NT2/D1 (cell line): ENCODE measurements at regions not wholly inside any gene's neighbourhood (a gene's known extent, or its start where the extent isn't known, plus 50 kb on each side); places are given as distances from the start of the nearest gene placed in this dataset.

Source experiments
- SUZ12 ChIP-seq: IDR thresholded peaks from 2 replicates; pipeline ENCODE4 v1.6.1; 2011; ENCODE audit not compliant: insufficient read length, insufficient read depth; ENCODE audit errors: extremely low read depth
- ZNF274 ChIP-seq: IDR thresholded peaks from 2 replicates; pipeline ENCODE4 v1.6.1; 2011; ENCODE audit warnings: mild to moderate bottlenecking, low read depth, low read length

DNA sequence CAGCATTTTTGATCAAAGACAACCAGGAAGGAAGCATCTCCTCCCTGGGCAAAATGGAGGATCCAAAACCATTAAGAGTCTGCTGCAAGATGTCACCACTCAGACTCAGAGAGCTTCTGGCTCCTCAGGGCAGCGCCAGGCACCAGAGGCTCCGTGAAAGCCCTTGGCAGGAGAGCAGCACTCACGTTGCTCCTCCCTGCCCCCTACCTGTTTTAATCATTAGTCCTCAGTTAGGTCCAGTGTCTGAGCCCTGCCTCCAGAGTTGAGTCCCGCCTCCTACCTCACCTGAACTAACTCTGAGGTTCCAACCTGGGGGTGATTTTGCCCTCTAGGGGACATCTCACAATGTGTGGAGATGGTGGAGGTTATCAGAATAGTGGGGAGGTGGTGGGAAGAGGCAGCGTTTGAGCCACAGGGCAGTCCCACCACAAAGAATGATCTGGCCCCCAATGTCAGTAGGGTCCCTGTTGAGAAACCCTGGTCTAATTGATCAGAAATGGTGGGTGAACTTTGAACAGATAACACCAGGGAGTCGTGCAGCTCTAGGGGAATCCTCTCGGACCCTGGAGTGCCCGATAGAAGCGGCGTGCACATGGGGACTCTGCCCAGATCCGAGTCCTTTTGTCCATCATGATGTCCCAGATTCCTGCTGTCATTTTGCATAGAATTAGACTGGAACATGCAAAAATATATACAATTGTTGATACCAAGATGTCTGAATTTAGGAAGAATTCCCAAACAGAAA is 156.7 kb upstream of the DIO3 start:
- TF ChIP-seq SUZ12 (no peak), ZNF274 (no peak)
